Heart right ventricle (tissue), 16 donors: ENCODE measurements at regions not wholly inside any gene's neighbourhood (a gene's known extent, or its start where the extent isn't known, plus 50 kb on each side); places are given as distances from the start of the nearest gene placed in this dataset.

ENCODE experiments used
- ATAC-seq, 8 donors: fragments of 200-7000 bp; cut with Tn5 transposase; one replicate each; pipeline ENCODE4 v1.9.1; 2020; ENCODE audit warnings: mild to moderate bottlenecking in 8 of 8, moderate library complexity in 8 of 8, moderate number of reproducible peaks in 1 of 8
- DNase-seq, 2 donors: peaks; one replicate each; pipeline ENCODE4 v3.0.0-alpha.2; 2020
- H3K27ac ChIP-seq, 10 donors: fragments of 200-600 bp; sonication (generic) in 2 of 10; one replicate each; pipeline versions ENCODE4 v1.5.0 to v1.8.0; 2020 to 2022; ENCODE audit warnings: mild to moderate bottlenecking in 3 of 10
- H3K27me3 ChIP-seq, 7 donors: fragments of 200-600 bp; one replicate each; pipeline ENCODE4 v1.8.0; 2021 to 2022; ENCODE audit warnings: mild to moderate bottlenecking in 2 of 7
- H3K36me3 ChIP-seq, 9 donors: fragments of 200-600 bp; sonication (generic) in 1 of 9; one replicate each; pipeline versions ENCODE4 v1.5.0 to v1.8.0; 2020 to 2022; ENCODE audit warnings: mild to moderate bottlenecking in 2 of 9
- H3K4me1 ChIP-seq, 9 donors: fragments of 200-600 bp; sonication (generic) in 1 of 9; one replicate each; pipeline versions ENCODE4 v1.5.0 to v1.8.0; 2020 to 2022; ENCODE audit warnings: mild to moderate bottlenecking in 4 of 9
- H3K4me3 ChIP-seq, 10 donors: fragments of 200-600 bp; sonication (generic) in 2 of 10; one replicate each; pipeline versions ENCODE4 v1.5.0 to v1.8.0; 2020 to 2022; ENCODE audit warnings: mild to moderate bottlenecking in 7 of 10, moderate library complexity in 2 of 10
- H3K9me3 ChIP-seq, 11 donors: fragments of 200-600 bp in 10 of 11; sonication (generic) in 2 of 11; one replicate each; pipeline versions ENCODE4 v1.5.0 to v1.8.0; 2013 to 2022; ENCODE audit warnings: mild to moderate bottlenecking in 2 of 11, control low read depth in 1 of 11, moderate library complexity in 1 of 11
- CTCF ChIP-seq, 9 donors: fragments of 200-600 bp; sonication (generic) in 2 of 9; IDR thresholded peaks; one replicate each; pipeline versions ENCODE4 v1.5.0 to v1.8.0; 2021 to 2022; ENCODE audit warnings: antibody characterized with exemption in 9 of 9, mild to moderate bottlenecking in 5 of 9, moderate library complexity in 1 of 9
- WGBS, 2 donors: extraction: QIAGEN DNeasy Blood & Tissue Kit; methylation state at CpG; one replicate each; pipeline ENCODE4 v1.1.7; 2013; ENCODE audit warnings: inconsistent platforms in 1 of 2; 5-methylcytosine and 5-hydroxymethylcytosine counted together
- intact Hi-C, 10 donors: fragments of 100-400 bp; cut with DNase I; formaldehyde crosslinking; loops; one replicate each; pipeline versions ENCODE4 v1.11.1 to v1.14.2; 2022
- donor health status: Arrhythmogenic right ventricular cardiomyopathy.
- donor health status: ischemic (EF 13 %, LVEDD 7.1; RV severe dilation, severe dysfunction).
- donor health status: healthy with polysubstance abuse.
- donor health status: DM: no; HTN: yes; CAD: no.
- donor health status: DM: no; HTN: no; CAD: no.
- donor health status: ischemic (EF 25% LVEDD 6.9; RV normal size, moderate dysfunction).
- donor health status: ischemic (EF 25% LVEDD 5.7; RV mildly dilated, moderate dysfunction).
- donor health status: healthy.
- donor health status: DM: yes; HTN: yes; CAD: no.
- donor health status: Ischemic cardiomyopathy.
- donor health status: ischemic (EF 35%, LVEDD 5.7; RV mildly dilated, moderate dysfunction).
- donor health status: nonischemic (EF 11% LVEDD 7.7; RV severe dilation, severe dysfunction).
- donor health status: DM: yes; HTN: yes; CAD: no.
- donor health status: PGD.
- donor health status: ischemic (EF 29% LVEDD 5.4; RV normal size, mild dysfunction).
- donor health status: nonischemic (EF 23%, LVEDD 6.1; RV moderate dilation, normal function).

- no peak for DNase-seq
- Histone ChIP-seq H3K36me3 (no peaks in the 10 kb centered on the region), H3K4me1 (no peaks in the 10 kb centered on the region), H3K9me3 (no peaks in the 10 kb centered on the region), H3K27me3 (no peaks in the 10 kb centered on the region), H3K4me3 (no peak overlapping the region), H3K27ac (no peak overlapping the region)
- intact Hi-C loops: no loop called here
- no peak for ATAC-seq
- TF ChIP-seq CTCF (IDR thresholded peaks at IDR 0.05): no peak
- WGBS, 2 donors: 61 to 66% methylated on average over 3 of the region's 3 CpGs
These were observed 979.0 kb downstream of the TUSC7 start for GRCh38 chr3:117688583-117688982.

- no peak for TF ChIP-seq CTCF (IDR thresholded peaks at IDR 0.05)
- H3K4me1 ChIP-seq: no peaks in the 10 kb centered on the region
- H3K4me3 ChIP-seq: no peak overlapping the region
- intact Hi-C loops: no loop called here
- no peaks in the 10 kb centered on the region for H3K36me3 ChIP-seq
- no peak for DNase-seq
- no peaks in the 10 kb centered on the region for H3K9me3 ChIP-seq
- ATAC-seq: no peak
- peaks cover 0 to 2% (median 0%) of the 10 kb centered on the region in 7 donors for H3K27me3 ChIP-seq
- 51 to 56% methylated on average over 1 of the region's 1 CpG for WGBS, 2 donors
- no peak overlapping the region for H3K27ac ChIP-seq
These were observed 981.9 kb downstream of the TUSC7 start for GRCh38 chr3:117691526-117691925.

DNA sequence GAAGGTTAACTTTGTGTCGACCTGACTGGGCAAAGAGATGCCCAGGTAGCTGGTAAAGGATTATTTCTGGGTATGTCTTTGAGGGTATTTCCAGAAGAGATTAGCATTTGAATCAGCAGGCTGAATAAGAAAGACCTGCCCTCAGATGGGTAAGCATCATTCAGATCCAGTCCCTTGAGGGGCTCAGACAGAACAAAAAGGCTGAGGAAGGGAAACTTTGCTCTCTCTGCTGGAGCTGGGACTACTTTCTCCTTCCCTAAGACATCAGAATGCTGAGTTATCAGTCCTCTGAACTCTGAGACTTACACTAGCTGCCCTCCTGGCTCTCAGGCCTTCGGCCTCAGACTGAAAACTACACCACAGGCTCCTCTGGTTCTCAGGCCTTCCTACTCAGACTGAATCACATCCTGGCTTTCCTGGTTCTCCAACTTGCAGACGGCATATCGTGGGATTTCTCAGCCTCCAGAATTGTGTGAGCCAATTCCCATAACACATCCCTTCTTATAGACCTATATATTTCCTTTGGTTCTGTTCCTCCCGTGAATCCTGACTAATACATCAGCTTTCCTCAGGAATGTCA lies 982.9 kb downstream of the TUSC7 start:
- 69% methylated on average over 5 of the region's 5 CpGs for WGBS, 2 donors
- no peak for ATAC-seq
- DNase-seq: no peak
- peak overlapping the region in 1 of 10 donors; percentile 31 for H3K27ac ChIP-seq
- no peaks in the 10 kb centered on the region for H3K36me3 ChIP-seq
- peaks cover 0 to 12% (median 0%) of the 10 kb centered on the region in 7 donors for H3K27me3 ChIP-seq
- TF ChIP-seq CTCF (IDR thresholded peaks at IDR 0.05): no peak
- H3K4me3 ChIP-seq: no peak overlapping the region
- H3K4me1 ChIP-seq: no peaks in the 10 kb centered on the region
- H3K9me3 ChIP-seq: no peaks in the 10 kb centered on the region
- intact Hi-C loops: no loop called here

DNA sequence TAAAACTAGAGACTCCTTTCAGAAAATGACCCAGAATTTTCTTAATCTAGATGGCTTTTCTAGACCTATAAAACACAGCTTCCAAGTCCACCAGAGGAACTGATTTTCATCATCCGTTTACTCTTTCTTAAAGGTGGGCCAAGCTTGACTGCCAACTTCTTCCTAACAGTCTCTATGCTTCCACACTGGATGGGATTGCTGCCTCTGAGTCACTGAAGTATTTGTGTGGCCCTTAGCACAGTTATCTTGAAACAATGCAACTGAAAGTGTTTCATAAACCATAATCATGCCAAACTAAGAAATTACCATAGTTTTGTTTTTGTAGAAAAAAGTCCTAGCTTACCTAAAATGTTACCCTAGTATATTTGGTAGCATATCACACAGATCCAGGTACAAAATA lies 985.7 kb downstream of the TUSC7 start:
- no peak overlapping the region for H3K27ac ChIP-seq
- no peak overlapping the region for H3K4me3 ChIP-seq
- TF ChIP-seq CTCF (IDR thresholded peaks at IDR 0.05): no peak
- ATAC-seq (no peak), DNase-seq (no peak)
- WGBS, 2 donors: 79 to 93% methylated on average over 1 of the region's 1 CpG
- intact Hi-C loops: no loop called here
- H3K27me3 ChIP-seq: peaks cover 0 to 16% (median 0%) of the 10 kb centered on the region in 7 donors
- no peaks in the 10 kb centered on the region for H3K36me3 ChIP-seq
- H3K4me1 ChIP-seq: no peaks in the 10 kb centered on the region
- no peaks in the 10 kb centered on the region for H3K9me3 ChIP-seq
